ENCODE measurements at regions not wholly inside any gene's neighbourhood (a gene's known extent, or its start where the extent isn't known, plus 50 kb on each side); places are given as distances from the start of the nearest gene placed in this dataset.

- TF ChIP-seq CTCF (optimal IDR thresholded peaks at IDR 0.05 in 1 of 3, IDR thresholded peaks at IDR 0.05 in 1 of 3, conservative IDR thresholded peaks at IDR 0.05 in 1 of 3; ENCODE audit: extremely low read depth in 1 of 3, insufficient read depth in 2 of 3, low read length in 3 of 3) (no peak), EZH2 (IDR thresholded peaks at IDR 0.05; ENCODE audit: low read length) (no peak)
Measured at GRCh38 chr15:89023311-89023961, 64.8 kb upstream of the ABHD2 start.

Measured in keratinocyte (primary cell).